ENCODE measurements at regions not wholly inside any gene's neighbourhood (a gene's known extent, or its start where the extent isn't known, plus 50 kb on each side); places are given as distances from the start of the nearest gene placed in this dataset.
"Not testable (repeated sequence)": the region's sequence is repeated elsewhere in the genome, so short reads cannot be mapped to it uniquely, and the experiment has no call there.

DNA sequence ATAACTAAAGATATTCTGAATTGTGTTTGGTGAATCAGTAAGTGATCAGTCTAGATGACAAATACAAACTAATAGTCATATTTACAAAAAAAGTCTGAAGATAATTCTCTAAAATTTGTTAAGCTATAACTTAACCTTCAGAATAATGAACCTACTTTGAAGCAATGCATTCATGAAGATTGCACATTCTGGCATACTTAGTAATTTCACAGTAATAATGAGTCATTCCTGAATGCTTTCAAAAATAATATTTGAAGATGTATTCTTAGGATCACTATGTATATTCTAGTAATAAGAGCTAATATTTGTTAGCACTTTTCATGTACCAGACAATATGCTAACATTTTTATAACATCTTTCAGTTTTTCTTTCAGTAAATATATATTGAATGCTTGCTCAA, 756.7 kb upstream of the SLIT2 start:
- no peak for FAIRE-seq

- FAIRE-seq = no peak
Observed at GRCh38 chr4:19492606-19493005, 759.1 kb upstream of the SLIT2 start.

GRCh38 chr4:19486400-19486799, 765.3 kb upstream of the SLIT2 start:
- FAIRE-seq = no peak

DNA sequence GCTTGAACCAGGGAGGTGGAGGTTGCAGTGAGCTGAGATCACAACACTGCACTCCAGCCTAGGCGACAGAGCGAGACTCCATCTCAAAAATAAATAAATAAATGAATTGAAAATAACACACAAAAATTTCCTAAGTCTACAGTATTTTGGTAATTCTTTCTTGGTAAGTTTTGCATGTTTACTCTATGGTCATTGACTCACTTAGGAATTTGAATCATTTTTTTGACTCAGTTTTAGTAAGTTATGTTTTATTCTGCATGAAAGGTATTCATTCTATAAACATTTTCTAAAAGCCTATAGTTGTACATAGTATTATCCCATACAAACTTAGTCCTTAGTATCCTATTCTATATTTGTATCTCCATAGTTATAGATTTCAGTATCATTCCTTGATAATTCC, 772.9 kb upstream of the SLIT2 start:
- FAIRE-seq = no peak

DNA sequence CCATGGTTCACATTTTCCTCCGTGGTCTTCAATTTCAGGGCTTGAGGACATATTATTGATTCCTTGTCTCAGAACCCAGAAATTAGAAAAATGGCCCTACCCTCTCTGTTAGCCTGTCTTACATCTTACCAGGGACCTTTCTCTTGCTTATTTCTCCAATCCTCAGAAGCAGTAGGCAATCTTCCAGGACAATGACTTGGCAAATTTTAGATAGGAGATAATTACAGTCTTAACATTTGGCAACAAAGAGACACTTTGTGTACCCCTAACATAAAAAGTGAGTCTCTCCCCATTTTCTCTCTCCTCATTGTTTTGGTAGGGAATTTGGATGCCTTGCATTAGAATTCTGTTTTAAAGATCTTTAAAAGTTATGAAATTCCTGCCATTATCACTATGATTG, 778.1 kb upstream of the SLIT2 start:
- FAIRE-seq = no peak

GRCh38 chr4:19472666-19473065, 779.0 kb upstream of the SLIT2 start:
- FAIRE-seq = no peak

GRCh38 chr4:19470001-19470400, 781.7 kb upstream of the SLIT2 start:
- not testable (repeated sequence) for FAIRE-seq

DNA sequence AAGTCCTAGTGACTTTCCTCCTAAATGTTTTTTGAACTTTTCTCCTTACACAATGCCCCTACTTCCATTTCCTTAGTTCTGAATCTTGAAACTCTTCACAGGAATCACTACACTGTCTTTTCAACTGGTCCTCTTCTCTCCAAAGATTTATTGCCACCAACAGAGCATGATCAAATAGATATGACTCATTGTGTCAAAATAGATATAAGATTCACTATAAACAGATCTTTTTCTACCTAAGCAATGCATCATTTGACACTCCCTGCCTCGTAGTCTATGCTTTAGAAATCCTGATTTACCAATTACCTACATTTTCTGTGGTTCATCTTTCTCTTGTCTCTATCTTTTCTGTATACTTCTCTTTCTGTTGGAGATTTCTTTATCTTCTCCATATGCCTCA, 789.6 kb upstream of the SLIT2 start:
- no peak for FAIRE-seq

- no peak for FAIRE-seq
Observed at GRCh38 chr4:19455850-19456602, 795.7 kb upstream of the SLIT2 start.

GRCh38 chr4:19455196-19455595, 796.5 kb upstream of the SLIT2 start:
- FAIRE-seq = no peak

- FAIRE-seq = no peak
Observed at GRCh38 chr4:19438233-19438632, 813.5 kb upstream of the SLIT2 start.

- FAIRE-seq = no peak
Observed at GRCh38 chr4:19437008-19437407, 814.7 kb upstream of the SLIT2 start.

DNA sequence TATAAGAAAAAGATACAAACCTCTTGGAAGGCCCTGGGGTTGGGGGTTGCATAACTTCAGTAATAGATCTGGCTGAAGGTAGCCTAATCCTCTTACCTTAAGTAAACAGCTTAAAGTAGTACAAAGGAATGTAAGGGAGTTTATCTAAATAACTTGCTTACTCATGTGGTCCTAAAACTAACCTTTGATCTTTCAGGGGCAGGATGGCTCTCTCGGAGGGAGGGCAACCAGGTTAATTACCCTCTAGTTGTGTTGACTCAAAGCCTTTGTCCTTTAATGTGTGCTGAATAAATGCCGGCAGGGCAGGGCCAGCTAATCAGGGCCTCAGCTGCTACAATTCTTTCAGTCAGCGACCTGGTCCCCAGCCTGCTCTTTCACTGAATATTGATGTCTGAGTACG, 822.0 kb upstream of the SLIT2 start:
- no peak for FAIRE-seq

- no peak for FAIRE-seq
Observed at GRCh38 chr4:19425146-19425545, 826.6 kb upstream of the SLIT2 start.

- no peak for FAIRE-seq
Observed at GRCh38 chr4:19417256-19417655, 834.4 kb upstream of the SLIT2 start.

DNA sequence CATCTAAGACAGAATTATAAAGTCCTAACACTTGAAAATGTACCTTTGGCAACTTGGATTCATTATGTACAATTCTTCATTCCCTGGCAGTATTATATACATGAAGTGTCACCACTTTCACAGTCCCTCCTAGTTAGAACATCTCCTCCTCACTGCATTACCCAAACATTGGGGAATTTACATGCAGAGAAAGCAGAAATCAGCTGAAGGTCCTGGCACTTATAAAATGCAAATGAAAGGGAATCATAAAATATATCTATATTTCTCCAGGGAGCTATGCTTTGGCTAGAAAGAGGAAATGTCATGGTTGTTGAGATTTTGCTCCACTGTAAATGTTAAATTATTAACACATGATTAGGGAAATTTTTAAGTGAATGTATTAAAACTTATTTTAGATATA, 835.6 kb upstream of the SLIT2 start:
- FAIRE-seq = no peak

GRCh38 chr4:19408490-19408889, 843.2 kb upstream of the SLIT2 start:
- FAIRE-seq = no peak

DNA sequence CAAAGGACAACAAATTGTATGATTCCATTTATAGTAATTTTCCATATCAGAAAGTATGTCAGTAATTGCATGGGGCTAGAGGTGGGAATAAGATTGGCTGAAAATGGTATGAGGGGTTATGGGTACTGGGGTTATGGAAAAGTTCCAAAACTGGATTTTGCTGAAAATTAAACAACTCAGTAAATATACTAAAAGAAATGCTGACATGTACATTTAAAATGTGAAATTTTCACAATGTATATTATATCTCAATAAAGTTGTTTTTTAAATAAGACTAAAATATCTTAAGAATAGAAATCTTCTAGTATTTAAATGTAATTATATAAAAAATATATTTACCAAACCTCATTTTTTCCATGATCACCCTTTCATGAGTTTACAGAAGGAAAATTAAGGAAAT, 844.9 kb upstream of the SLIT2 start:
- FAIRE-seq = no peak

DNA sequence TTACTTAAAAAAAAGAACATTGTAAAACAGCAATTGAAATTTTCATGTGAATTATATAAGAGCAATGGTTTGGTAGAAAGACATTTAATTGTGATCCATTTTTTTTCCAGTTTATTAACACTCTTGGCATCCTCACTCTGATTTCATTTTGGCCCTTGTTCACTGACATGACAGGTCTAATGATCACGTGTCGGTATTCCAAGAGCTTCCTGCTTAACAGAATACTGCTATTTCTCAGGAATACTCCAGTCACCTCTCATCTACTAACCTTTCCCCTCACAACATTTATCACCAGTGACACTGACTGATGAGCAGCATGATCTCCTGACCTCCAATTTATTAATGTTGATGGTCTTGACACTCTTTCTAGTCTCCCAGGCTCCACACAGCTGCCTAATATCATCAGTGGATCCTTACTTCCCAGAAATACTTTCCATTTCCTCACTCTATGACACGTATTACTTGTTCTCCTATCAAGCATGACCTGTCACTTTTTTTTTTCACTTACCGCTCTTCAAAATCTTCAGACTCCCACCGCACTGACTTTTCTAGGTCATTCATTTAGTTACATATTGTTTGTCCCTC, 847.8 kb upstream of the SLIT2 start:
- FAIRE-seq = no peak

- FAIRE-seq = no peak
Observed at GRCh38 chr4:19402581-19403065, 849.1 kb upstream of the SLIT2 start.

DNA sequence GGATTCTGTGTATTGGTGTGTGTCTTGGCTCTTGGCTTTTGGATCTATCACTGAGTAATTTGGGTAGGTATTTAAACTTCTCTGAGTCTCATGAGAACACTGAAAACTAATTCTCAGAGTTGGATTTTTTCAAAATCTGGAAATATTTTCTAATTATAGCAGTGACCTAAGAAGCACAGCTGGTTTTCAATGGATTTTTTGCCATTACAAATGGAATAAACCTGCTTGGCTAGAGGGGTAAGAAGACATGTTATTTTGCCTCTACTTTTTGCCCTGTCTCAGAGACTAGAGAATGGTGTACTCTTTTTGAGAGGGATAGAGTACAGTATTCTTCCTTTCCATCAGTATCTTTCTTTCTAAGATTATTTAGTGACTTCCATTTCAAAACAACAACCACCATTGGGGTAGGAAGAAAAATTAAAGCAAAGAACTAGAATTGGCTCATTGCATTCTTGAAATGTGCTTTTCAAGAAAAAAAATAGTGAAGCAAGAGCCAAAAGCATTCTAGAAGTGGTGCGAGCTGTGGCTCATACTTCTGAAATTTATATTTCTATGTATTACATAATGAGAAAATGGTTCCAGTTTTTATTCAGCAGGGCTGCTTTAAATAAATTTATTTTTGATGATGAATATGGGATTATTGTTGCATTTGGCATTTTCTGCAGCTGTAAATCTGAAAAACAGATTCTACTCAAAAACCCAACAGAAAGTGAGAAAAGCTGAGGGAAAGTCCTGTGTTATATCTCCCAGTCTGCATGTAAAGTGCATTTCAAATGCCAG, 850.2 kb upstream of the SLIT2 start:
- no peak for FAIRE-seq

DNA sequence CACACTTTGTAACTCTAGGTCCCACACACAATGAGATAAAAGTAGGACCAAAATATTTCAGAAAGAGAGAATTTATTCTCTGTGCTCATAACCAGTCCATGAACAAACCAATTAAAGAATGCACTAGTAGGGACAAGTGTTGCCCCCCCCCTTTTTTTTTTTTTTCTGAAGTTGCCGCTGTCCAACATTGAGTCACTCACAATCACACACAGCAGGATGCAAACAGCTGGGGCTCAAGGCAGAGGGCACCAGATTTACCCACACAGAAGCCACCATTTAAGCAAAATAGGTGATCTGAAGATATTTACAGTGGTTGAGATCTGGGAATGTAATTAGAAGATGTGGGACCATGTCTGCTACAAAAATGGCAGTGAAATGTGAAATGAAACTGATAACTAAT, 850.9 kb upstream of the SLIT2 start:
- no peak for FAIRE-seq

DNA sequence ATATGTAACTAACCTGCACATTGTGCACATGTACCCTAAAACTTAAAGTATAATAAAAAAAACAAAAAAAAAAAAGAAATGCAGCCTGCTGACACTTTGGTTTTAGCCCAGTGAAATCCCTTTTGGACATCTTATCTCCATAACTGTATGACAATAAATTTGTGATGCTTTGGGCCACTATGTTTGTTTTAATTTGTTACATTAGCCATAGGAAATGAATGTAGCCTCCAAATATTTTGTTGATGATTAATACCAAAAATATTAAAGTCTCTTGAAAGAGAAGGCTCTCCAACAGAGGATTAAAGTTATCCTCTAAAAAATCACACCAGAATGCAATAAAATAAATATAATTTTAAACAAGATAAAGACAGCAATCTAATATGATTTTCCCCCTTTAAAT, 852.7 kb upstream of the SLIT2 start:
- no peak for FAIRE-seq

- no peak for FAIRE-seq
Observed at GRCh38 chr4:19386786-19387185, 864.9 kb upstream of the SLIT2 start.

All from endometrium (tissue), 2 donors.